NCI-H446 (cell line): ENCODE measurements at regions not wholly inside any gene's neighbourhood (a gene's known extent, or its start where the extent isn't known, plus 50 kb on each side); places are given as distances from the start of the nearest gene placed in this dataset.

Experiments used
- DNase-seq, 2 experiments: peaks; one replicate each; lab custom pipeline; 2025; lab: John Stamatoyannopoulos, UW

GRCh38 chr2:106572541-106573450 lies 85.6 kb downstream of the CD8B2 start:
- DNase-seq, result no peak

GRCh38 chr2:106573773-106574172 lies 86.6 kb downstream of the CD8B2 start:
- DNase-seq, result no peak

- peak in 1 of 2 experiments; percentile 46 for DNase-seq
These were observed 88.8 kb downstream of the CD8B2 start for GRCh38 chr2:106575955-106576354.

- no peak for DNase-seq
These were observed 90.1 kb downstream of the CD8B2 start for GRCh38 chr2:106577255-106577651.

- DNase-seq, result no peak
These were observed 92.6 kb downstream of the CD8B2 start for GRCh38 chr2:106579750-106580197.

GRCh38 chr2:106580241-106580640 lies 93.1 kb downstream of the CD8B2 start:
- no peak for DNase-seq

- no peak for DNase-seq
These were observed 94.2 kb downstream of the CD8B2 start for GRCh38 chr2:106581328-106581727.

GRCh38 chr2:106581755-106582147 lies 94.6 kb downstream of the CD8B2 start:
- no peak for DNase-seq

GRCh38 chr2:106582148-106583143 lies 95.3 kb downstream of the CD8B2 start:
- peak; percentile 60 to 91 for DNase-seq

GRCh38 chr2:106584304-106584954 lies 97.3 kb downstream of the CD8B2 start:
- no peak for DNase-seq

GRCh38 chr2:106596844-106597243 lies 109.7 kb downstream of the CD8B2 start:
- no peak for DNase-seq

- no peak for DNase-seq
These were observed 112.4 kb downstream of the CD8B2 start for GRCh38 chr2:106599540-106599939.

GRCh38 chr2:106602042-106602441 lies 114.9 kb downstream of the CD8B2 start:
- DNase-seq, result no peak

GRCh38 chr2:106606652-106607051 lies 119.5 kb downstream of the CD8B2 start:
- DNase-seq, result no peak

- DNase-seq, result no peak
These were observed 120.2 kb downstream of the CD8B2 start for GRCh38 chr2:106607371-106607770.

- no peak for DNase-seq
These were observed 122.6 kb downstream of the CD8B2 start for GRCh38 chr2:106609780-106610179.

- no peak for DNase-seq
These were observed 127.5 kb downstream of the CD8B2 start for GRCh38 chr2:106614511-106615291.

- DNase-seq, result no peak
These were observed 131.4 kb downstream of the CD8B2 start for GRCh38 chr2:106618614-106619013.

GRCh38 chr2:106623456-106623855 lies 136.3 kb downstream of the CD8B2 start:
- DNase-seq, result no peak

GRCh38 chr2:106624787-106625380 lies 137.7 kb downstream of the CD8B2 start:
- no peak for DNase-seq

GRCh38 chr2:106628377-106628776 lies 141.2 kb downstream of the CD8B2 start:
- DNase-seq, result no peak
